K562 (cell line): ENCODE measurements at regions not wholly inside any gene's neighbourhood (a gene's known extent, or its start where the extent isn't known, plus 50 kb on each side); places are given as distances from the start of the nearest gene placed in this dataset.

Source experiments
- ATAC-seq: fragments of 200-7000 bp; cut with Tn5 transposase; 3 replicates; pipeline ENCODE4 v1.9.1; 2020; ENCODE audit warnings: moderate library complexity
- BruUV-seq: library from RNA; stranded (reverse); fragments of 400-500 nt; replicated peaks from 2 replicates; lab custom pipeline; 2021; lab: Mats Ljungman, UMichigan
- CTCF ChIA-PET: fragments of 300-600 bp; formaldehyde crosslinking; extraction: SDS; loops from one replicate; lab custom pipeline; 2021; ENCODE audit warnings: low intra/inter-chr PET ratio; lab: Yijun Ruan, JAX
- POLR2A ChIA-PET: fragments of 300-600, 350-650 bp; sonication (Branson Sonifier 250); formaldehyde crosslinking; extraction: SDS; loops from one replicate; lab custom pipeline; 2021; ENCODE audit warnings: antibody characterized with exemption, inconsistent platforms; lab: Yijun Ruan, JAX
- DNase-seq, 4 experiments: peaks; one replicate each; pipeline versions ENCODE4 v3.0.0 to v3.0.0-alpha.2; 2011 to 2018; ENCODE audit warnings: low spot score in 3 of 4, mixed read lengths in 3 of 4; ENCODE audit errors: extremely low read depth in 1 of 4
- FAIRE-seq: peaks from 2 replicates; lab custom pipeline; 2011; peaks lifted over from hg19 to GRCh38; lab: Jason Lieb, UNC
- H2AFZ ChIP-seq: 2 replicates; pipeline ENCODE4 v1.6.0; 2011; ENCODE audit warnings: low read depth, low read length, control low read depth, inconsistent platforms
- H3K27ac ChIP-seq: fragments of 200-600 bp; 3 replicates; pipeline ENCODE4 v1.8.0; 2011; ENCODE audit warnings: low read depth, mild to moderate bottlenecking, control low read depth, inconsistent platforms, low read length, moderate library complexity, mixed read lengths; ENCODE audit errors: extremely low read depth
- H3K27me3 ChIP-seq, 2 experiments: fragments of 300-600 bp in 1 of 2; 2 replicates in 1 of 2; 3 replicates in 1 of 2; pipeline versions ENCODE4 v1.6.0 to v1.8.0; 2011; ENCODE audit warnings: inconsistent platforms in 2 of 2, low read length in 2 of 2, mild to moderate bottlenecking in 1 of 2, mixed read lengths in 1 of 2, moderate library complexity in 1 of 2; ENCODE audit not compliant: control insufficient read depth in 2 of 2, insufficient read depth in 2 of 2
- H3K36me3 ChIP-seq: fragments of 300-600 bp; 3 replicates; pipeline ENCODE4 v1.8.0; 2011; ENCODE audit warnings: mild to moderate bottlenecking, low read length, inconsistent platforms; ENCODE audit not compliant: control insufficient read depth, insufficient read depth
- H3K4me1 ChIP-seq, 2 experiments: fragments of 200-600 bp in 1 of 2; replicated peaks in 1 of 2; 2 replicates in 1 of 2; 3 replicates in 1 of 2; pipeline versions ENCODE4 v1.5.1 to v1.8.0; 2011; ENCODE audit warnings: inconsistent platforms in 2 of 2, low read length in 2 of 2, mild to moderate bottlenecking in 1 of 2, mixed read lengths in 1 of 2, moderate library complexity in 1 of 2; ENCODE audit not compliant: control insufficient read depth in 2 of 2, insufficient read depth in 2 of 2
- H3K4me2 ChIP-seq: 2 replicates; pipeline ENCODE4 v1.6.1; 2011; ENCODE audit warnings: low read length, control low read depth, inconsistent platforms, mixed read lengths; ENCODE audit not compliant: insufficient read depth
- H3K4me3 ChIP-seq: fragments of 200-600 bp; sonication (generic), shearing (Covaris generic); 2 replicates; pipeline ENCODE4 v1.5.1; 2016; ENCODE audit warnings: control low read depth, inconsistent platforms
- H3K79me2 ChIP-seq: fragments of 200-600 bp; 3 replicates; pipeline ENCODE4 v1.8.0; 2011; ENCODE audit warnings: low read length, inconsistent platforms; ENCODE audit not compliant: control insufficient read depth, insufficient read depth
- H3K9ac ChIP-seq, 2 experiments: 2 replicates each; pipeline versions ENCODE4 v1.6.0 to v1.6.1; 2011; ENCODE audit warnings: low read depth in 2 of 2, low read length in 2 of 2, control low read depth in 1 of 2, inconsistent platforms in 1 of 2, mild to moderate bottlenecking in 1 of 2, mixed read lengths in 1 of 2; ENCODE audit not compliant: insufficient read depth in 1 of 2
- H3K9me1 ChIP-seq: one replicate; pipeline ENCODE4 v1.6.0; 2011; ENCODE audit warnings: inconsistent platforms, mild to moderate bottlenecking, low read length, moderate library complexity; ENCODE audit not compliant: control insufficient read depth, insufficient read depth
- H3K9me3 ChIP-seq: replicated peaks from 2 replicates; pipeline ENCODE4 v1.5.1; 2011; ENCODE audit warnings: low read depth, low read length, inconsistent platforms; ENCODE audit not compliant: control insufficient read depth, insufficient read depth
- H4K20me1 ChIP-seq: replicated peaks from 2 replicates; pipeline ENCODE4 v1.6.1; 2011; ENCODE audit warnings: low read length, inconsistent platforms, mixed read lengths; ENCODE audit not compliant: control insufficient read depth, insufficient read depth
- BRD9 ChIP-seq: fragments of 450-650 bp; IDR thresholded peaks from 2 replicates; pipeline ENCODE4 v1.6.1; 2018; ENCODE audit warnings: low read depth; ENCODE audit not compliant: partially characterized antibody
- DEAF1 ChIP-seq: fragments of 450-650 bp; formaldehyde crosslinking; IDR thresholded peaks from 2 replicates; pipeline ENCODE4 v1.4.0; 2020; ENCODE audit warnings: mild to moderate bottlenecking, moderate library complexity
- KLF13 ChIP-seq: fragments of 450-650 bp; IDR thresholded peaks from 2 replicates; pipeline ENCODE4 v1.6.1; 2016; ENCODE audit warnings: missing genetic modification characterization, low read depth, mild to moderate bottlenecking, missing compliant biosample characterization, moderate library complexity, borderline replicate concordance
- SETDB1 ChIP-seq: IDR thresholded peaks from one replicate; pipeline ENCODE4 v1.6.1; 2012; ENCODE audit warnings: low read length, control low read depth, inconsistent platforms
- ZNF436 ChIP-seq: fragments of 250-450, 450-650 bp; sonication (Bioruptor Pico); formaldehyde crosslinking; IDR thresholded peaks from 2 replicates; pipeline ENCODE4 v1.7.0; 2020; ENCODE audit warnings: mild to moderate bottlenecking
- ZNF449 ChIP-seq: fragments of 250-450 bp; sonication (Bioruptor Pico); IDR thresholded peaks from 2 replicates; pipeline ENCODE4 v1.8.0; 2022; ENCODE audit warnings: moderate library complexity, mild to moderate bottlenecking, inconsistent platforms
- ZNF551 ChIP-seq: fragments of 250-450 bp; sonication (Bioruptor Pico); IDR thresholded peaks from 2 replicates; pipeline ENCODE4 v1.5.0; 2021; ENCODE audit warnings: mild to moderate bottlenecking, moderate library complexity
- ZNF584 ChIP-seq: fragments of 200-800 bp; sonication (Bioruptor generic); IDR thresholded peaks from 2 replicates; pipeline ENCODE4 v1.6.1; 2016; ENCODE audit warnings: low read depth, mild to moderate bottlenecking, missing genetic modification characterization, missing compliant biosample characterization
- WGBS: fragments of 100-300 bp; shearing (Covaris generic); methylation state at CpG from one replicate; pipeline ENCODE4 v1.1.6; 2016; ENCODE audit warnings: low coverage, mixed read lengths; ENCODE audit not compliant: insufficient coverage; ENCODE audit errors: missing lambda C conversion rate; 5-methylcytosine and 5-hydroxymethylcytosine counted together
- in situ Hi-C: fragments of 300-500 bp; cut with MboI; formaldehyde crosslinking; loops from 4 replicates; pipeline ENCODE4 v1.15.0; 2018; ENCODE audit warnings: inconsistent platforms, mixed read lengths
- intact Hi-C: fragments of 100-400 bp; cut with micrococcal nuclease; formaldehyde crosslinking; loops from 2 replicates; pipeline ENCODE4 v1.14.2; 2022

GRCh38 chr11:26070714-26071380 is 261.1 kb upstream of the ANO3 start:
- Histone ChIP-seq H3K9ac (no peak overlapping the region), H3K36me3 (no peaks in the 10 kb centered on the region), H3K9me3 (no peaks in the 10 kb centered on the region; the same call in 1 of the 2 replicates), H3K27ac (no peak overlapping the region), H2AFZ (no peak overlapping the region), H3K4me2 (no peak overlapping the region), H3K4me1 (no peaks in the 10 kb centered on the region), H3K4me3 (no peak overlapping the region), H3K79me2 (no peaks in the 10 kb centered on the region), H3K27me3 (no peaks in the 10 kb centered on the region), H4K20me1 (no peaks in the 10 kb centered on the region), H3K9me1 (no peaks in the 10 kb centered on the region)
- no peak for FAIRE-seq
- no peak for DNase-seq
- intact Hi-C loops, result no loop called here
- in situ Hi-C loops, result no loop called here
- ATAC-seq, result no peak
- 1% methylated on average over 8 of the region's 8 CpGs for whole genome bisulfite sequencing
- CTCF ChIA-PET, result no interaction called here
- TF ChIP-seq KLF13 (tag), result no peak
- no peak for TF ChIP-seq BRD9
- TF ChIP-seq ZNF449 (CRISPR knock-in tag), result no peak
- no peak for TF ChIP-seq DEAF1 (CRISPR knock-in tag)
- no peak for TF ChIP-seq ZNF584 (CRISPR knock-in tag)
- TF ChIP-seq SETDB1, result no peak
- TF ChIP-seq ZNF551 (CRISPR knock-in tag), result no peak
- no peak for TF ChIP-seq ZNF436 (CRISPR knock-in tag)
- BruUV-seq, result no TSS peak
- POLR2A ChIA-PET, result no interaction called here
